ENCODE measurements at regions not wholly inside any gene's neighbourhood (a gene's known extent, or its start where the extent isn't known, plus 50 kb on each side); places are given as distances from the start of the nearest gene placed in this dataset.

GRCh38 chr2:194603429-194603828 is 1053.6 kb upstream of the SLC39A10 start:
- Histone ChIP-seq H3K4me1 (no peaks in the 10 kb centered on the region), H3K9me3 (peaks cover 0 to 29% of the 10 kb centered on the region in 2 donors), H3K36me3 (no peaks in the 10 kb centered on the region), H3K4me3 (no peak overlapping the region), H3K27ac (no peak overlapping the region), H3K27me3 (no peaks in the 10 kb centered on the region)
- intact Hi-C loops (cut with DNase I; ENCODE audit: low total_unique reads): no loop called here
- TF ChIP-seq POLR2A (IDR thresholded peaks at IDR 0.05): no peak
- TF ChIP-seq POLR2AphosphoS5 (IDR thresholded peaks at IDR 0.05): no peak
- no peak for TF ChIP-seq CTCF (IDR thresholded peaks at IDR 0.05)
- no peak for DNase-seq (ENCODE audit: low spot score in 2 of 2)

- no peak overlapping the region for H3K4me3 ChIP-seq
- H3K27ac ChIP-seq: no peak overlapping the region
- no peak for DNase-seq (ENCODE audit: low spot score in 2 of 2)
- no peaks in the 10 kb centered on the region for H3K36me3 ChIP-seq
- intact Hi-C loops (cut with DNase I; ENCODE audit: low total_unique reads): no loop called here
- H3K9me3 ChIP-seq: peaks cover 0 to 29% of the 10 kb centered on the region in 2 donors
- no peaks in the 10 kb centered on the region for H3K27me3 ChIP-seq
- TF ChIP-seq POLR2A (IDR thresholded peaks at IDR 0.05) (no peak), CTCF (IDR thresholded peaks at IDR 0.05) (no peak), POLR2AphosphoS5 (IDR thresholded peaks at IDR 0.05) (no peak)
- no peaks in the 10 kb centered on the region for H3K4me1 ChIP-seq
Measured at GRCh38 chr2:194602750-194603149, 1054.3 kb upstream of the SLC39A10 start.

GRCh38 chr2:194591192-194591591 is 1065.8 kb upstream of the SLC39A10 start:
- H3K36me3 ChIP-seq: no peaks in the 10 kb centered on the region
- no peaks in the 10 kb centered on the region for H3K9me3 ChIP-seq
- no peaks in the 10 kb centered on the region for H3K27me3 ChIP-seq
- H3K4me1 ChIP-seq: no peaks in the 10 kb centered on the region
- no peak overlapping the region for H3K27ac ChIP-seq
- DNase-seq (ENCODE audit: low spot score in 2 of 2): no peak
- no peak for TF ChIP-seq POLR2A (IDR thresholded peaks at IDR 0.05)
- no peak for TF ChIP-seq POLR2AphosphoS5 (IDR thresholded peaks at IDR 0.05)
- no peak for TF ChIP-seq CTCF (IDR thresholded peaks at IDR 0.05)
- intact Hi-C loops (cut with DNase I; ENCODE audit: low total_unique reads): no loop called here
- no peak overlapping the region for H3K4me3 ChIP-seq

GRCh38 chr2:194587739-194588270 is 1069.2 kb upstream of the SLC39A10 start:
- Histone ChIP-seq H3K36me3 (no peaks in the 10 kb centered on the region), H3K27ac (no peak overlapping the region), H3K4me1 (no peaks in the 10 kb centered on the region), H3K9me3 (peaks cover 0 to 6% of the 10 kb centered on the region in 2 donors), H3K4me3 (no peak overlapping the region), H3K27me3 (no peaks in the 10 kb centered on the region)
- intact Hi-C loops (cut with DNase I; ENCODE audit: low total_unique reads): no loop called here
- no peak for DNase-seq (ENCODE audit: low spot score in 2 of 2)
- TF ChIP-seq POLR2A (IDR thresholded peaks at IDR 0.05): no peak
- TF ChIP-seq POLR2AphosphoS5 (IDR thresholded peaks at IDR 0.05): no peak
- no peak for TF ChIP-seq CTCF (IDR thresholded peaks at IDR 0.05)

- Histone ChIP-seq H3K9me3 (no peaks in the 10 kb centered on the region), H3K36me3 (no peaks in the 10 kb centered on the region), H3K27ac (no peak overlapping the region), H3K4me1 (no peaks in the 10 kb centered on the region), H3K4me3 (no peak overlapping the region), H3K27me3 (no peaks in the 10 kb centered on the region)
- no peak for TF ChIP-seq POLR2A (IDR thresholded peaks at IDR 0.05)
- no peak for TF ChIP-seq POLR2AphosphoS5 (IDR thresholded peaks at IDR 0.05)
- TF ChIP-seq CTCF (IDR thresholded peaks at IDR 0.05): no peak
- DNase-seq (ENCODE audit: low spot score in 2 of 2): no peak
- intact Hi-C loops (cut with DNase I; ENCODE audit: low total_unique reads): no loop called here
Measured at GRCh38 chr2:194567661-194568017, 1089.4 kb upstream of the SLC39A10 start.

Measured in breast epithelium (tissue), 4 donors.